Osteoblast (primary cell): ENCODE measurements at regions not wholly inside any gene's neighbourhood (a gene's known extent, or its start where the extent isn't known, plus 50 kb on each side); places are given as distances from the start of the nearest gene placed in this dataset.

ENCODE experiments used
- DNase-seq: peaks from one replicate; pipeline ENCODE4 v3.0.0; 2011; ENCODE audit warnings: low spot score, mixed read lengths; ENCODE audit not compliant: insufficient read length; ENCODE audit errors: missing footprints
- H2AFZ ChIP-seq: 2 replicates; pipeline ENCODE4 v1.6.0; 2011; ENCODE audit warnings: mild to moderate bottlenecking, low read length
- H3K27ac ChIP-seq: 2 replicates; pipeline ENCODE4 v1.5.1; 2011; ENCODE audit warnings: mild to moderate bottlenecking, low read depth, low read length, moderate library complexity
- H3K27me3 ChIP-seq: 2 replicates; pipeline ENCODE4 v1.6.0; 2012; ENCODE audit warnings: mild to moderate bottlenecking, control low read depth, inconsistent platforms, low read length, moderate library complexity; ENCODE audit not compliant: insufficient read depth
- H3K36me3 ChIP-seq: 2 replicates; pipeline ENCODE4 v1.5.1; 2011; ENCODE audit warnings: mild to moderate bottlenecking, low read length, control low read depth, moderate library complexity; ENCODE audit not compliant: insufficient read depth
- H3K4me1 ChIP-seq: 2 replicates; pipeline ENCODE4 v1.5.1; 2011; ENCODE audit warnings: mild to moderate bottlenecking, low read length, control low read depth, moderate library complexity; ENCODE audit not compliant: insufficient read depth
- H3K4me2 ChIP-seq: 2 replicates; pipeline ENCODE4 v1.6.0; 2011; ENCODE audit warnings: mild to moderate bottlenecking, low read length; ENCODE audit not compliant: insufficient read depth
- H3K4me3 ChIP-seq: fragments of 200-600 bp; sonication (generic); 3 replicates; pipeline ENCODE4 v1.5.1; 2012; ENCODE audit warnings: mild to moderate bottlenecking, low read length, inconsistent platforms; ENCODE audit not compliant: insufficient read depth
- H3K79me2 ChIP-seq: 2 replicates; pipeline ENCODE4 v1.6.0; 2012; ENCODE audit warnings: mild to moderate bottlenecking, low read length, control low read depth, inconsistent platforms; ENCODE audit not compliant: insufficient read depth
- H3K9me3 ChIP-seq: 2 replicates; pipeline ENCODE4 v1.5.1; 2011; ENCODE audit warnings: low read depth, low read length, control low read depth
- H4K20me1 ChIP-seq: 2 replicates; pipeline ENCODE4 v1.6.0; 2012; ENCODE audit warnings: mild to moderate bottlenecking, low read length, control low read depth; ENCODE audit not compliant: insufficient read depth
- CTCF ChIP-seq: IDR thresholded peaks from 2 replicates; pipeline ENCODE4 v1.5.1; 2011; ENCODE audit warnings: mild to moderate bottlenecking, low read depth, low read length, moderate library complexity; ENCODE audit errors: extremely low read depth

GRCh38 chr9:115481769-115482168 is 363.8 kb upstream of the TNC start:
- Histone ChIP-seq H3K4me1 (peaks cover 3% of the 10 kb centered on the region), H3K36me3 (no peaks in the 10 kb centered on the region), H3K27ac (no peak overlapping the region), H3K79me2 (no peaks in the 10 kb centered on the region), H3K9me3 (no peaks in the 10 kb centered on the region), H3K27me3 (no peaks in the 10 kb centered on the region), H4K20me1 (no peaks in the 10 kb centered on the region), H3K4me3 (no peak overlapping the region), H2AFZ (no peak overlapping the region), H3K4me2 (no peak overlapping the region)
- TF ChIP-seq CTCF: no peak
- DNase-seq: no peak

GRCh38 chr9:115482747-115483146 is 364.8 kb upstream of the TNC start:
- DNase-seq: no peak
- no peaks in the 10 kb centered on the region for H3K27me3 ChIP-seq
- no peaks in the 10 kb centered on the region for H3K9me3 ChIP-seq
- H3K4me2 ChIP-seq: no peak overlapping the region
- no peak overlapping the region for H3K4me3 ChIP-seq
- H3K79me2 ChIP-seq: no peaks in the 10 kb centered on the region
- no peak for TF ChIP-seq CTCF
- H3K4me1 ChIP-seq: peaks cover 3% of the 10 kb centered on the region
- H3K36me3 ChIP-seq: no peaks in the 10 kb centered on the region
- no peak overlapping the region for H2AFZ ChIP-seq
- H3K27ac ChIP-seq: no peak overlapping the region
- no peaks in the 10 kb centered on the region for H4K20me1 ChIP-seq

- no peak overlapping the region for H3K4me2 ChIP-seq
Observed at GRCh38 chr9:115492869-115493268, 374.9 kb upstream of the TNC start.

GRCh38 chr9:115494393-115494792 is 376.4 kb upstream of the TNC start:
- DNase-seq: no peak
- Histone ChIP-seq H4K20me1 (no peaks in the 10 kb centered on the region), H3K36me3 (no peaks in the 10 kb centered on the region), H3K79me2 (no peaks in the 10 kb centered on the region), H3K27ac (no peak overlapping the region), H2AFZ (no peak overlapping the region), H3K4me1 (peaks cover 3% of the 10 kb centered on the region), H3K27me3 (no peaks in the 10 kb centered on the region), H3K4me2 (no peak overlapping the region), H3K4me3 (no peak overlapping the region), H3K9me3 (no peaks in the 10 kb centered on the region)
- no peak for TF ChIP-seq CTCF

More at GRCh38 chr9:115492869-115493268, 374.9 kb upstream of the TNC start:
- Histone ChIP-seq H3K27ac (no peak overlapping the region), H3K79me2 (no peaks in the 10 kb centered on the region), H3K27me3 (no peaks in the 10 kb centered on the region), H4K20me1 (no peaks in the 10 kb centered on the region), H3K4me1 (peaks cover 3% of the 10 kb centered on the region), H3K4me3 (no peak overlapping the region), H2AFZ (no peak overlapping the region), H3K9me3 (no peaks in the 10 kb centered on the region), H3K36me3 (no peaks in the 10 kb centered on the region)
- no peak for TF ChIP-seq CTCF
- no peak for DNase-seq
